HG02678 (cell line): ENCODE measurements at regions not wholly inside any gene's neighbourhood (a gene's known extent, or its start where the extent isn't known, plus 50 kb on each side); places are given as distances from the start of the nearest gene placed in this dataset.
A peak's percentile ranks its signal among the peaks of the same experiment; 100 is the strongest.
"Not testable (repeated sequence)": the region's sequence is repeated elsewhere in the genome, so short reads cannot be mapped to it uniquely, and the experiment has no call there.

Experiments used
- ATAC-seq: cut with Tn5 transposase; IDR thresholded peaks from one replicate; pipeline ENCODE4 v1.9.1; 2021; ENCODE audit warnings: mild to moderate bottlenecking, moderate library complexity; ENCODE audit not compliant: unreplicated experiment

DNA sequence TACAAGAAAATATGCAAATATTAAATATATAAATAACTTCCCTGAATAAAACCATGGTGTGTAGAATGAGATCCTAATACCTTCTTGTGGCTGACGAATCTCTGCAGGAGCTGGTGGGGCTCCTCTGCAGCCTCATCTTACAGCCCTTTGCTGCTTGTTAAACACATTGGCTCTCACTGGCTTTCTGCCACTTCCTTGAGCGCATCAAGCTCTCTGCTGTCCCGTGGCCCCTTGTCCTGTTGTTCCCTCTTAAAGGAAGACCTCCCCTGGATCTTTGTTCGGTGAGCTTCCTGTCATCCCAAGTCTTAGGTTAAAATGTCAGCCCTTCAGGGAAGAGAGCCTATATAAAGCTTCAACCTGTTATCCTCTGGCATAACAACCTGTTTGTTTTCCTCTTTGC lies 519.6 kb downstream of the DOK5 start:
- no peak for ATAC-seq

DNA sequence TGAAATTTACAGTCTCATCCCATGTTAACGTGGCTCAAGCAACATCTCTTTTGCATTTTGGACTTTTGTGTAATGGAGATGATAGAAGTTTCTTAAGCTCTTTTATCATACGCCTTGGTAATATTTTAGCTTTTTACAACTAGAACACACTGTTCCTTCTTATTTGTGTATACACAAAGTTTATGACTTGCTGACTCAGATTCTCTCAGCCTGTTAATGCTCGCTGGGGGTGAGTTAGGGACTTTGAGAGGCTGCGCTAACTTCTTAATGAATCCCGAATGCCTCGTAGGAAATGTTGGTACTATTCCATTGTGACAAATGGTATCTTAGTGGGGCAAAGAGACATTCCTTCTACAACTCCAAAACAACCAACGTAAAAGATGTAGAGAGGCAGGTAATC lies 509.7 kb downstream of the DOK5 start:
- ATAC-seq = no peak

DNA sequence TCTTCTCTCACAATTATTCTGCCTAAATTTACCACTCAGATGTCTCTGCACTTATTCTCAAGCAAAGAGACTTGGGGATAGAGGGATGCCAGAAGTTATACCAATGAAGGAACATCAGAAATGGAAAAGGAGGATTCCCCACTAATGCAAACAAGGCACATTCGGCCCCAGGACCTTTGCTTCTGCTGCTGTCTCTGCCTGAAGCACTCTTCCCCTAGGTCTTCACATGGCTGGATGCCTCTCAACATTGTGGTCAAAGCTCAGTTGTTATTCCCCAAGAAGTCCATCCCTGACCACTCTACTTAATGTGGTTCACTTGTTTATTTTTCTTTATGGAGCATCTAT lies 508.7 kb downstream of the DOK5 start:
- no peak for ATAC-seq

DNA sequence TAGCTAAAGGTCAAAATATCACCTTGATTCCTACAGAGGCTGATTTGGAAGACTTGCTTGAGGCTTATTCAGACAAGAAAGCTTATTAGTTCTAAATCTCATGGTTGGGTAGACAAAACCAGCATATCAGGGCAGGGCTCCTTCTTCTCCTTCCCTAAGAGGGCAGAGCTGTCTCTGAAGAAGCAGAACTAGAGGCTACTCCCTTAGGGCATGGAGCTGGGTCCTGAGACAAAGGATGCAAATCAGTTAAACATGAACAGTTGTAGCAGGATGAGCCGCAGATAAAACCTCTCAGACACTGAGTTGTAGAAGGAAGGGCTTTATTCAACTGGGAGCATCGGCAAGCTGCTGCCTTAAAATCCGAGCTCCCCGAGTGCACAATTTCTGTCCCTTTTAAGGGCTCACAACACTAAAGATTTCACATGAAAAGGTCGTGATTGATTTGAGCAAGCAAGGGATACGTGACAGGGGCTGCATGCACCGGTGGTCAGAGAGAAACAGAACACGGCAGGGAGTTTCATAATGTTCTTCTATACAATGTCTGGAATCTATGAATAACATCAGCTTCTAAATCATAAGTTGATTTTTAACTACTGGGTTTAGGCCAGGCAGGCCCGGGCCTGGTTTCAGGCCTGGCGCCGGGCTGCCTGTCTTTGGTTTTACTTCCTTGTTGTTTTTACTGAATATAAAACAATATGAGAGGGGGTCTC lies 508.2 kb downstream of the DOK5 start:
- ATAC-seq = peak; percentile 44

DNA sequence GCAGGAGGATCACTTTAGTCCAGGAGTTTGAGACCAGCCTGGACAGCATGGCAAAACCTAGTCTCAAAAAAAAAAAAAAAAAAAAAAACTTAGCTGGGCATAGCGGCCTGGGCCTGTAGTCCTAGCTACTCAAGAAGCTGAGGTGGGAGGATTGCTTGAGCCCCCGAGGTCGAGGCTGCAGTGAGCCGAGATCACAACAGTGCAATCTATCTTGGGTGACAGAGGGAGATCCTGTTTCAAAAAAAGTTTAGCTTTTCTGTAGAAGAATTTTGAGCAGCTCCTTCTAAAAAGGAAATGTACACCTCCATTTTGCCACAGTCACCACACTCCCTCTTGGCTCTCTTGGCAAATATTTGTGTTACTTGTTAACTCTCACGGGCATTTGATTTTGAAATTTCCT lies 505.8 kb downstream of the DOK5 start:
- ATAC-seq = no peak

DNA sequence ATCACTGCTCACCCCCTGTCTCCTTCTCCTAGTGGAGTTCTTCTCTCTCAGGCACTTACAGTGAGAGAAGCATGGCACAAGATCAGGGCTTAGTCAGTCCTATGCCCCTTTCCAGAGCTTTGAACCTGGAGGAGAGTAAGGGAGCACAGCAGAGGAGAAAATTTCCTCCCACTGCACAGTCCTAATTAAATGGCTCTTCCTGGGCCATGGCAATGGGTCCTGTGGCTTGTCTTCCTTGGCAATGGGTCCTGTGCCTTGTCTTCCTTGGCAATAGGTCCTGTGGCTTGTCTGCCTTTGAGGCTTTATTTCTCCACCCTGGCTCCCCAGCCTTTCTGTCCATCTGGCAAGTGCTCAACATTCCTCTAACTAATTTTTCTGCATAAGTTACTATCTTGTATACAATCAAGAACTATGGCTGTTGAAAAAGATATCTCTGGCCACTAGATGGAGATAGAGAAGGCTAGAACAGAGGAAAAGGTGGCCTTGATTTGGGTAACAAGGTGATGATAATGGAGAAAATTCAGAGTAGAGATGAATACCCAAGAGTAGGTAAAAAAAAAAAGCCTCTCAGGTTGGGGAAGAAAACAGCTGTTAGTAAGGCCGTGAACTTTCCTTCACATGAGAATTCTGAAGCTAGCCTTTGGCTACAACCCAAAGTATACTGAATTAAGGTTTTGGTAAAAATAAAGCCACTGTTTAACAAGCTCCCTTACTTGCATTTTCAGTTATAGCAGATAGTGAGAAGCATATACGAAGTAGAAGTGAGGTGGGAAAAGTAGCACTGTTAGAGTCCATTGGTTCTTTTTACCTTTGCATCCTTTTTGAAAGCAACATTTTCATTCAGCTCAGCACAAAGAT lies 504.9 kb downstream of the DOK5 start:
- ATAC-seq = no peak

DNA sequence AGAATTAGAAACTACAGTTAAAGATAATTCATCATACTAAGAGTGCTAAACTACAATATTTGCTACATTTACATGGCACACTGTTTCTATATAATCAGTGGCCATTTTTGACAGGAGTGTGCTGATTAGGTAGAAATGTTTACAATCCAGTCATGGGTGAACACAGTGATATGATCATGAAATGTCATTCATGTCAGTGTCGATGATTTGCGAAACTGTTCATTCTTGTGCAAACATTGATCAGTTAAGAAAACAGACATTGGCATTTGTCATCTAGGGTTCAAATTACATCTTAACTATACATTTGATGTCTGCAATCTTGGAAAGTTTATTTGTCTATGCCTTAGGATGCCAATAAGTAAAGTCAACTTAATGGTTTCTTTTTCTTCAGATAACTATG lies 474.9 kb downstream of the DOK5 start:
- ATAC-seq = no peak

DNA sequence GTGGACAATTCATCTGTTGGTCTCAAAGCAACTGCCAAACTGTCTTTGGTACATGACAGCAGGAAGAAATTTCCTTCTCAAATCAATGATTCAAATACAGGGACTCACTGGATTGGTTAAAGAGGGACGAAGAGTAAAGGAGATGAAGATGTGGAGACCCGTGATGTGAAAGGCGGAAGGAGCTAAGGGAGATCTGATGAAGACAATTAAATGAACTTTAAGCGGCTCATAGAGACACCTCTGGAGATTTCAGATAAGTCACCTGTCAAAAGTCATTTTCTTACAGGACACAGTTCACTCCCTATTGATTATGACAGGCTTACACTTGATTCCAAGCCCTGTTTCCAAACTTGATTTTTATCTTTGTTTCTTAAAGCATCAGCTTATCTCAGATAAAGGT lies 466.3 kb downstream of the DOK5 start:
- no peak for ATAC-seq

DNA sequence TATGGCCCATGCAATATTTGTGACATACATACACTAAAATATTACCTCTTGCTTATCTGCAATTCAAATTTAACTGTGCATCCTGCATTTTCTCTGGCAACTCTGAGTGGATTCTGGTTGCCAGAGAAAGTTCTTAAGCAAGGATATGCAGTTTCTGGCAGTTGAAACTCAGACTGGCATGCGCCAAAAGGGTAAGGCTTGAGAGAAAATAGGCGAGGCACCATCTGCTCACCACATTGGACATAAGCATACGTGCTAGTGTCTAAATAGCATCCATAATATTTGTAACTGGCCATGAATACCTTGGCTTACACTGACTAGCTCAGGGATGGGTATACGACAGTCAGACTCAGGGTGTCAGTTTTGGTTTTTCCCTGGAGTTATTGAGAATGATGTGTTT lies 465.1 kb downstream of the DOK5 start:
- ATAC-seq = no peak

DNA sequence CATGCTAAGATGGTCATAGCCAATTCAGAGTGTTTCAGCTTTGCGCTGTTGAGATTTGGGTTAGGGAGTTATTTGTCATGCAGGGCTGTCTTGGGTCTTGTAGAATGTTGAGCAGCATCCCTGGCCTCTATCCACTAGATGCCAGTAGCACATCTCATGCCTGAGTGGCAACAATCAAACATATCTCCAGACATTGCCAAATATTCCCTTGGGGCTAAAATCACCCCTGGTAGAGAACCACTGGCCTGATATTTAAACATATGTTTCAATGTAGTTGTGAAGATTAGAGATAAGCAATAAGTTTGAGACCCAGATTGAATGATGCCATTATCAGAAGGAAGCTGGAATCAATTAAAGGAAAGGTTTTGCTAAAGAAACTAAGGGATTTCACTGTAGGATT lies 463.3 kb downstream of the DOK5 start:
- ATAC-seq = no peak

DNA sequence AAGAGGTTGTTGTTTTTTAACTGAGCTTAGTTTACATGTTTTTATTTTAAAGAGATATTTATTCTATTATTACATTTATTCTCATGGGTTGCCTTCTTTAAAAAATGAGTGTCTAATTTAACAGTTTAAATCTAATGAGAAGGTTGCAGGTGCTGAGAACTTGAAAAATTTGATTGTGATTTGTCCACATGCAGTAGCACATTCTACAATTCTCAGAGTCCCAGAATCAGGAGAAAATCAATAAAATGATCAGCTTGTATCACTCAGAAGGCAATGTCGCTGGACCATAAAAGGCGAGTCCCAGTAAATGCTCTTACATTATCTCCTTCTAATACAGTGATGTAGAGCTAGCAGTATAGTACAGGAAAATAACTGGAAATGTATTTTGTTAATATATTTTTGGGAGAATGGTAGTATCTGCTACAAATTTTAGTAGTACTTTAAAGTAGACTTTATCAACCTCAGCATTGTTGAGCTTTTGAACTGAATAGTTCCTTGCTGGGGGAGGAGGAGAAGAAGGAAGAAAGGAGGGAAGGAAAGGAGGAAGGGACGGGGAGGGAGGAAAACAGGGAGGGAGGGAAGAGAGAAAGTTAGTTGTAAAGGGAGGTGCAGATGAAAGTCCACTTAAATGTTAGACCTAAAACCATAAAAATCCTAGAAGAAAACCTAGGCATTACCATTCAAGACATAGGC lies 458.0 kb downstream of the DOK5 start:
- no peak for ATAC-seq

DNA sequence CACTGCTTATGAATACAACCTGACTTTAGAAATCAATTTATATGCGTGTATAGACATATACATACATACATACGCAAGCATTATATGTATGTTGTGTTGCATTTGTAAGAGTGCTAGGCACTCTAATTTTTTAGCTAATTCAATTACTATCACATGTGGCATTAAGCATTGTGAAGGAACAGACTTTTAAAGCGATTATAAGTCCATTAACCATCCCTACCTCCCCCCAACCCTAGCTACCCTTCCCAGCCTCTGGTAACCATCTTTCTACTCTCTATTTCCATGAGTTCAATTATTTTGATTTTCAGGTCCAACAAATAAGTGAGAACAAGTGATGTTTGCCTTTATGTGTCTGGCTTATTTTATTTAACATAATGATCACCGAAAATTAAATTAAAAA lies 453.8 kb downstream of the DOK5 start:
- no peak for ATAC-seq

DNA sequence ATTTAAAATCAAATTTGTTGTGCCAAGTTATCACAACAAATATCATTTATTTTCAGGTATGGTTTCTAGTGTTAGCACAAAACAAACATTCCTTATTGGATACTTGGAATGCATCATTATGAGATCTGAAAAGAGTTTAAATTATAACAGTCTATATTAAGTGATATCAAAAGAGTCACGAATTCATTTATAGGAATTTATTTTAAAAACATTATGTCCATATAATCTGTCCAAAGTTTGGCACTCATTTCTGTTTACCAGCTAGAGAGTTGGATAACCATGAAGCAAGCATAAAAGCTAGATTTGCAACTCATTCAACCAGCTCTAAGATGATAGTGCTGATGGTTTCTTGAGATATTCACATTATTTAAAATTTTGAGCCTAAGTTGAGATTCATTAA lies 453.2 kb downstream of the DOK5 start:
- no peak for ATAC-seq

DNA sequence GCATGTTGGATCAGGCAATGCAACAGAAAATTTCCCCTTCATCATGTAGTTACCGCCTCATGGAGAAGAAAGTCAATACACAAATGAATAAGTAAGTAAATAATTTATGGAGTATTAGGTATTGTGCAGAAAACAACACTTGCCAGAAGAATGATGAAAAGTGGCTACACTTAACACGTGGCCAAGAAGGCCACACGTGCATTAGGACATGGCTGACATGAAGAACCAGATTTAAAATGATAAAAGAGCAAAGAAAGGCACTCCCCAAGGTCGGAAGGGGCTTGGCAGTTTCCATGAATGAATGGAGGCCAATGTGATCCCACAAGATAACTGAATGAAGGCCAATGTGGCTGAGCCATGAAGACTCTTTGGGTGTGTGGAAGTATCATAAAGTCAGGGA lies 447.2 kb downstream of the DOK5 start:
- ATAC-seq = no peak

DNA sequence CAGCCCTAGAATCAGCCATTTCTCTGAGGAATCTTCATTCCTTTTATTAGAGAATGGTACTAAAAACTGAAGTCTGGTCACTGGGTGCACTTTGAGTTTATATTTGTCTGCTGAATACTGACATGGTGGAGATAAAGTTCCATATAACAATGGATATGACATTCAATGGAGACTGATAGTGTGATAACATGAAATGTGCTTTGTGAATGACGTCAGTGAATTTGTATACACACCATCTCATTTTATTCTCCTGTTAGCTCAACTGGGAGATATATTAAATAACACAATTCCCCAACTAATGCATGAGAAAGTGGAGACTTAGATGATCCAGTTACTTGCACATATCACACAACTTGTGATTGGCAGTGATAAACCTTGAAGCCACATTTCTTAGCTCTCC lies 446.7 kb downstream of the DOK5 start:
- no peak for ATAC-seq

DNA sequence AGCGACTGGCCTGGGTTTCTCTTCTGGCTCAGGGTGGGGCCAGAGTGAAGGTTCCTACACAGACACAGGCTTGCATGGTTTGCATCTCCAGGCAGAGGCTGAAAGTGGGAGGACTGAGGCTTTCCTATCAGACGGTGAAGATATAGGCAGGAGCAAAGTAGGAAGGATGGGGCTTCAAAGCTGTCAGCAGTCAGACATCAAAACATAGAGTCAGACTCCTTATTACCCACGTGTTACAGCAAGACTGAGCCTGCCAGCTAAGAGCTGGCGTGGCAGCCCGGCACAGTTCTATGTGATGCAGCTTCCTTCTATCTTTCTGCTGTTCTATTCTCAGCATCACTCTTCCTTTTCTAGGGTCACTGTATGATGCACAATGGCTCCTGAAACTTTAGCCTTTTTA lies 445.1 kb downstream of the DOK5 start:
- no peak for ATAC-seq

DNA sequence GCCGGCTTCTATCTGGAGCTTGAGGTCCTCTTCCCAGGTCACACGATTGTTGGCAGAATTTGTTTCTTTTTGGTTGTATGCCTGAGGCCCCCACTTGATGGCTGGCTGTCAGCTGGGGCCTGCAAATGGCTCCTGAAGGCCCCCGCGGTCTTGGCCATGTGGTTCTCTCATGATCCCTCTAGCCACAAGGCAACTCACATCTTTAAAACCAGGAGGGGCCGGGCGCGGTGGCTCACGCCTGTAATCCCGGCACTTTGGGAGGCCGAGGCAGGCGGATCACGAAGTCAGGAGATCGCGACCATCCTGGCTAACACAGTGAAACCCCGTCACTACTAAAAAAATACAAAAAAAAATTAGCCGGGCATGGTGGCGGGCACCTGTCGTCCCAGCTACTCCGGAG lies 443.6 kb downstream of the DOK5 start:
- ATAC-seq = not testable (repeated sequence)

DNA sequence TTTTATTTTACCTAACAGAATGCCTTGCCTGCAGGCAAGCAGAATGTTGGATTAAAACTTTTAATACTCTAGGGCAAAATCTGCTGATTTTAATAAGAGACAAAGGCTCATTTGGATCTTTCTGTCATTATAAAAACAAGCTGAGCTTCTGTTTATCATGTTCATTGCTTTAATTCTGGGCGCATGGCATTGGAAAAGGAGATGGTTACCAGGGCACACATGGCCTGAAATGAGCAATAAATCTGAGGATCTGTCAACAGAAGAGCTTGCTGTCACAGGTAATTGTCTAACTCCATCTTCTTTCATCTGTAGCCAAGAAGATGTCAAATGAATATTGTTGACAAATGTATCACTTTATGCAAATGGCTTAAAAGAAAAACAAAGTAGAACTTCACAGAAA lies 439.6 kb downstream of the DOK5 start:
- no peak for ATAC-seq

DNA sequence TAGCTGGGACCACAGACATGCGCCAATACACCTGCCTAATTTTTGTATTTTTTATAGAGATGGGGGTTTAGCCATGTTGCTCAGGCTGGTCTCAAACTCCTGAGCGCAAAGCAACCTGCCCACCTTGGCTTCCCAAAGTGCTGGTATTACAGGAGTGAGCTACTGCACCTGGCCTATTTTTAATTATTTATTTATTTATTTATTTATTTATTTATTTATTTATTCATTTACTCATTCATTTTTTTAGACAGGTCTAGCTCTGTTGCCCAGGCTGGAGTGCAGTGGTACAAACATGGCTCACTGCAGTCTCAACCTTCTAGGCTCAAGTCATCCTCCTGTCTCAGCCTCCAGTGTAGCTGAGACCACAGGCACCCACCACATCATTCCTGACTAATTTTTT lies 434.3 kb downstream of the DOK5 start:
- no peak for ATAC-seq

DNA sequence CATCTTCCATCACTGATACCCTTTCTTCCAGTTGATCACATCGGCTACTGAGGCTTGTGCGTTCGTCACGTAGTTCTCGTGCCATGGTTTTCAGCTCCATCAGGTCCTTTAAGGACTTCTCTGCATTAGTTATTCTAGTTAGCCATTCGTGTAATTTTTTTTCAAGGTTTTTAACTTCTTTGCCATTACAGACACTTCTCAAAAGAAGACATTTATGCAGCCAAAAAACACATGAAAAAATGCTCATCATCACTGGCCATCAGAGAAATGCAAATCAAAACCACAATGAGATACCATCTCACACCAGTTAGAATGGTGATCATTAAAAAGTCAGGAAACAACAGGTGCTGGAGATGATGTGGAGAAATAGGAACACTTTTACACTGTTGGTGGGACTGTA lies 430.7 kb downstream of the DOK5 start:
- not testable (repeated sequence) for ATAC-seq

DNA sequence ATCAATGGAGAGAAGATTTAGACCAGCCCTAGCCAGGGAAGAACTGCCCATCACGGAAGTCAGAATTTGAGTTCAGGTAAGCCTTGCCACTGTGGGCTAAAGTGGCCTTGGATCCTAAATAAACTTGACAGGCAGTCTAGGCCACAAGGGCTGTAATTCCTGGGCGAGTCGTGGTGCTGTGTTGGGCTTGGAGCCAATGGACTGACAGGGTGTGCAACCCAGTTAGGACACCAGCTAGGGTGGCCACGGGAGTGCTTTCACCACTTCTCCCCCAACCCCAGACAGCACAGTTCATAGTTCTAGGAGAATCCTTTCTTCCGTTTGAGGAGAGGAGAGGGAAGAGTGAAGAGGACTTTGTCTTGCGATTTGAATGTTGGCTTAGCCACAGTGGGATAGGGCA lies 422.4 kb downstream of the DOK5 start:
- ATAC-seq = no peak

DNA sequence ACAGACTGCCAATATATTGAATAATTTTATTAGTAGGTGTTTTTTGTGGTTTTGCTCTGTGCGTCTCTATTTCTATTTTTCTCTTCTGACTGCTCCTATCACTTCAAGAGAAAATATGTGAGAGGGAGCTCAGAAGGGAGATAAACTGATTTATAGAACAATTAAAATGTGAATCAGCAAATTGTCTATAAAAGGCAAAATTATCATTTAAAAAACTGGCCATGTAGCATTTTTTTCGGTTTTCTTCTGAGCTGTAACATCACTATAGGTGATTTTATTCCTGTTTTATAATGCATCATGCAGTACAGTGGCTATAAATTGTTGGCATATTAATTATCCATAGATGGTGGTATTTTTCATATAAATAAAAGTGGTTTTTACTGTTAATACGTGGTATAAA lies 416.5 kb downstream of the DOK5 start:
- ATAC-seq = no peak
